ENCODE measurements at regions not wholly inside any gene's neighbourhood (a gene's known extent, or its start where the extent isn't known, plus 50 kb on each side); places are given as distances from the start of the nearest gene placed in this dataset.

DNA sequence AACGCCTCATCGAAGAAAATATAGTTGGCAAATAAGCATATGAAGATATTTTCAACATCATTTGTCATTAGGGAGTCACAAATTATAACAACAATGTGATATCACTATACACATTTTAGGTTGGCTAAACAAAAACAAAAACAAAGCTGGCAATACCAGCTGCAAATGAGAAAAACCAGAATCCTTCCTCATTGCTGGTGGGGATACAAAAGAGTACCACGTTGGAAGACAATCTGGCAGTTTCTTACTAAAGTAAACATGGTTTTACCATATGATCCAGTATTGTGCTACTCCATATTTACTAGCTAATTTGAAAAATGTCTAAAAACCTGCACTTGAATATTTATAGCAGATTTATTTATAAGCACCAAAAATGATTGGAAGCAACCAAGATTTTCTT lies 1204.1 kb downstream of the MRPL39 start:
- Histone ChIP-seq H3K4me2 (ENCODE audit: control insufficient read depth, extremely low read depth, insufficient read depth, low read depth, low read length) (no peak overlapping the region), H3K79me2 (ENCODE audit: control insufficient read depth, insufficient read depth, low read length) (no peaks in the 10 kb centered on the region), H3K9me3 (ENCODE audit: control insufficient read depth, low read depth, low read length) (no peaks in the 10 kb centered on the region), H4K20me1 (ENCODE audit: control insufficient read depth, extremely low read depth, insufficient read depth, low read length) (no peaks in the 10 kb centered on the region), H3K27ac (ENCODE audit: control insufficient read depth, insufficient read depth, low read length) (no peak overlapping the region), H3K9ac (ENCODE audit: control insufficient read depth, extremely low read depth, insufficient read depth, low read length) (no peak overlapping the region), H3K27me3 (ENCODE audit: control insufficient read depth, extremely low read depth, insufficient read depth, low read length) (no peaks in the 10 kb centered on the region), H3K4me1 (ENCODE audit: control insufficient read depth, extremely low read depth, insufficient read depth, low read length) (no peaks in the 10 kb centered on the region), H3K4me3 (ENCODE audit: control insufficient read depth in 2 of 3, extremely low read depth in 1 of 3, insufficient read depth in 2 of 3, low read depth in 1 of 3, low read length in 3 of 3) (no peak overlapping the region), H3K36me3 (ENCODE audit: control insufficient read depth in 2 of 2, extremely low read depth in 1 of 2, insufficient read depth in 2 of 2, low read length in 2 of 2) (no peaks in the 10 kb centered on the region), H3K9me1 (ENCODE audit: control insufficient read depth, extremely low read depth, insufficient read depth, low read length) (no peaks in the 10 kb centered on the region), H2AFZ (ENCODE audit: control insufficient read depth, low read length) (no peak overlapping the region)
- FAIRE-seq (no peak), DNase-seq (ENCODE audit: low read depth, low spot score) (no peak)
- dilution Hi-C loops (cut with MboI; ENCODE audit: extremely low pct_ligation_motif_present, low sequenced_read_pairs), result no loop called here
- TF ChIP-seq, protein P1, sequence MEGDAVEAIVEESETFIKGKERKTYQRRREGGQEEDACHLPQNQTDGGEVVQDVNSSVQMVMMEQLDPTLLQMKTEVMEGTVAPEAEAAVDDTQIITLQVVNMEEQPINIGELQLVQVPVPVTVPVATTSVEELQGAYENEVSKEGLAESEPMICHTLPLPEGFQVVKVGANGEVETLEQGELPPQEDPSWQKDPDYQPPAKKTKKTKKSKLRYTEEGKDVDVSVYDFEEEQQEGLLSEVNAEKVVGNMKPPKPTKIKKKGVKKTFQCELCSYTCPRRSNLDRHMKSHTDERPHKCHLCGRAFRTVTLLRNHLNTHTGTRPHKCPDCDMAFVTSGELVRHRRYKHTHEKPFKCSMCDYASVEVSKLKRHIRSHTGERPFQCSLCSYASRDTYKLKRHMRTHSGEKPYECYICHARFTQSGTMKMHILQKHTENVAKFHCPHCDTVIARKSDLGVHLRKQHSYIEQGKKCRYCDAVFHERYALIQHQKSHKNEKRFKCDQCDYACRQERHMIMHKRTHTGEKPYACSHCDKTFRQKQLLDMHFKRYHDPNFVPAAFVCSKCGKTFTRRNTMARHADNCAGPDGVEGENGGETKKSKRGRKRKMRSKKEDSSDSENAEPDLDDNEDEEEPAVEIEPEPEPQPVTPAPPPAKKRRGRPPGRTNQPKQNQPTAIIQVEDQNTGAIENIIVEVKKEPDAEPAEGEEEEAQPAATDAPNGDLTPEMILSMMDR (optimal IDR thresholded peaks at IDR 0.05 in 1 of 3, IDR thresholded peaks at IDR 0.05 in 1 of 3, conservative IDR thresholded peaks at IDR 0.05 in 1 of 3; ENCODE audit: extremely low read depth in 1 of 3, insufficient read depth in 2 of 3, low read length in 3 of 3), result no peak
- TF ChIP-seq EZH2 (IDR thresholded peaks at IDR 0.05; ENCODE audit: low read length), result no peak

DNA sequence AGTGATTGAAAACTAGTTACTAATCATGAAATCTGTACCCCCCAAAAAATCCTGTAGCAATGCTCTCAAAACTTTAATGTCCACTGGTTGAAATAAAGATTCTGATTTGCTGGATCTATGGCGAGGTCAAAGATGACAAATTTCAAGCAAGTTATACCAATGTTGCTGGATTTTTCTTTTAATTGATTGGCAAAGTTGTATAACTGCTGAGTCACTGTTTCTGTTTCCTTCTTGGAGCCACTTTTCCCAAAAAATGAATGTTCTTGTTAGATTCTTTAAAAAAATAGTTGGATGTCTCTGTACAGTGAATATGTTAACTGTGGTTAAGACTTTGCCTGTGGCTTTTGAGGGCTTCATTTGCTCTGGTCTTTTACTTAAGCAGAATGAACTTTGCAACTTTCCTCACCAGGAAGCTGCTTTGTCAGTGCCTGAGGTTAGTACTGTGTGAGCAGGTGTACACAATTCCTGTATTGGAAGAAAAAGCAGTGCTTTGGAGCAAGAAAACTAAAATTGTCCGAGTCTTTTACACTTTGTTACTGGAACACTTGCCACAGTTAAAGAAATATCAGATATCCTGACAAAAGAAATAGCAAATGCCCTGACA lies 1211.9 kb downstream of the MRPL39 start:
- Histone ChIP-seq H3K27ac (ENCODE audit: control insufficient read depth, insufficient read depth, low read length) (no peak overlapping the region), H3K36me3 (ENCODE audit: control insufficient read depth in 2 of 2, extremely low read depth in 1 of 2, insufficient read depth in 2 of 2, low read length in 2 of 2) (no peaks in the 10 kb centered on the region), H3K4me1 (ENCODE audit: control insufficient read depth, extremely low read depth, insufficient read depth, low read length) (no peaks in the 10 kb centered on the region), H3K4me3 (ENCODE audit: control insufficient read depth in 2 of 3, extremely low read depth in 1 of 3, insufficient read depth in 2 of 3, low read depth in 1 of 3, low read length in 3 of 3) (no peak overlapping the region), H3K27me3 (ENCODE audit: control insufficient read depth, extremely low read depth, insufficient read depth, low read length) (no peaks in the 10 kb centered on the region), H4K20me1 (ENCODE audit: control insufficient read depth, extremely low read depth, insufficient read depth, low read length) (no peaks in the 10 kb centered on the region), H2AFZ (ENCODE audit: control insufficient read depth, low read length) (no peak overlapping the region), H3K4me2 (ENCODE audit: control insufficient read depth, extremely low read depth, insufficient read depth, low read depth, low read length) (no peak overlapping the region), H3K9me1 (ENCODE audit: control insufficient read depth, extremely low read depth, insufficient read depth, low read length) (no peaks in the 10 kb centered on the region), H3K9ac (ENCODE audit: control insufficient read depth, extremely low read depth, insufficient read depth, low read length) (no peak overlapping the region), H3K79me2 (ENCODE audit: control insufficient read depth, insufficient read depth, low read length) (no peaks in the 10 kb centered on the region), H3K9me3 (ENCODE audit: control insufficient read depth, low read depth, low read length) (no peaks in the 10 kb centered on the region)
- dilution Hi-C loops (cut with MboI; ENCODE audit: extremely low pct_ligation_motif_present, low sequenced_read_pairs), result no loop called here
- FAIRE-seq, result no peak
- TF ChIP-seq EZH2 (IDR thresholded peaks at IDR 0.05; ENCODE audit: low read length), result no peak
- TF ChIP-seq, protein P1 (optimal IDR thresholded peaks at IDR 0.05 in 1 of 3, IDR thresholded peaks at IDR 0.05 in 1 of 3, conservative IDR thresholded peaks at IDR 0.05 in 1 of 3; ENCODE audit: extremely low read depth in 1 of 3, insufficient read depth in 2 of 3, low read length in 3 of 3), result no peak
- no peak for DNase-seq (ENCODE audit: low read depth, low spot score)

All from keratinocyte (primary cell).